ENCODE measurements at regions not wholly inside any gene's neighbourhood (a gene's known extent, or its start where the extent isn't known, plus 50 kb on each side); places are given as distances from the start of the nearest gene placed in this dataset.

DNA sequence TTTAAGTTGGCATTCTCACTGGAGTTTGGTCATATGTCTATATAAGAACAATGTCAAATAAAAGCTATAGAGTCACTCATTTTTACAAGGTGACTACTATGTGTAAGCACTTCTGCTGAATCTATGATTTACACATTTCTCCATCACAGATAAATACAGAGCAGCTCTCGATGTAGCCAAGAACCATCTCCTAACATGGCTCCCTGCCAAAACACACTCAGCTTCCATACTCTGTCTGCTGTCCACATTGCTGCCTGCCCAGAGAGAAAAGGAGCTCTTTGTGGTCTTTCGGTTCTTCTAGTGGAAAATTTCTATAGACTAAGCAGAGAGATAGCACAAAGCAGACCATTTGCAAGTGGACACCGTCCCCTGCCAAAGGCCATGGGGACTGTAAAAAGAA is 190.9 kb upstream of the KLF12 start:
- TF ChIP-seq RELA (CRISPR knock-in tag; IDR thresholded peaks at IDR 0.05; ENCODE audit: borderline replicate concordance) (no peak), ZNF121 (CRISPR knock-in tag; IDR thresholded peaks at IDR 0.05) (no peak), ATF3 (CRISPR knock-in tag; conservative IDR thresholded peaks at IDR 0.05) (no peak), ZNF317 (CRISPR knock-in tag; IDR thresholded peaks at IDR 0.05; ENCODE audit: borderline replicate concordance, low read depth) (no peak)
- TF ChIP-seq, protein P1, sequence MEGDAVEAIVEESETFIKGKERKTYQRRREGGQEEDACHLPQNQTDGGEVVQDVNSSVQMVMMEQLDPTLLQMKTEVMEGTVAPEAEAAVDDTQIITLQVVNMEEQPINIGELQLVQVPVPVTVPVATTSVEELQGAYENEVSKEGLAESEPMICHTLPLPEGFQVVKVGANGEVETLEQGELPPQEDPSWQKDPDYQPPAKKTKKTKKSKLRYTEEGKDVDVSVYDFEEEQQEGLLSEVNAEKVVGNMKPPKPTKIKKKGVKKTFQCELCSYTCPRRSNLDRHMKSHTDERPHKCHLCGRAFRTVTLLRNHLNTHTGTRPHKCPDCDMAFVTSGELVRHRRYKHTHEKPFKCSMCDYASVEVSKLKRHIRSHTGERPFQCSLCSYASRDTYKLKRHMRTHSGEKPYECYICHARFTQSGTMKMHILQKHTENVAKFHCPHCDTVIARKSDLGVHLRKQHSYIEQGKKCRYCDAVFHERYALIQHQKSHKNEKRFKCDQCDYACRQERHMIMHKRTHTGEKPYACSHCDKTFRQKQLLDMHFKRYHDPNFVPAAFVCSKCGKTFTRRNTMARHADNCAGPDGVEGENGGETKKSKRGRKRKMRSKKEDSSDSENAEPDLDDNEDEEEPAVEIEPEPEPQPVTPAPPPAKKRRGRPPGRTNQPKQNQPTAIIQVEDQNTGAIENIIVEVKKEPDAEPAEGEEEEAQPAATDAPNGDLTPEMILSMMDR (IDR thresholded peaks at IDR 0.05) = no peak

Measured in WTC11 (cell line).